ENCODE measurements at regions not wholly inside any gene's neighbourhood (a gene's known extent, or its start where the extent isn't known, plus 50 kb on each side); places are given as distances from the start of the nearest gene placed in this dataset.
A peak's percentile ranks its signal among the peaks of the same experiment; 100 is the strongest.

- no peak overlapping the region for H3K27ac ChIP-seq
- no peaks in the 10 kb centered on the region for H3K27me3 ChIP-seq
- no peak for DNase-seq (ENCODE audit: low read depth in 1 of 2, low spot score in 1 of 2)
- TF ChIP-seq CTCF (IDR thresholded peaks at IDR 0.05; ENCODE audit: low read depth, low read length), result no peak
- no peaks in the 10 kb centered on the region for H3K9me3 ChIP-seq (ENCODE audit: low read depth)
- no peaks in the 10 kb centered on the region for H3K36me3 ChIP-seq
- no peak overlapping the region for H3K4me3 ChIP-seq
- no peaks in the 10 kb centered on the region for H3K4me1 ChIP-seq (ENCODE audit: low read depth)
Measured at GRCh38 chr1:69433073-69433472, 134.6 kb upstream of the LRRC7 start.

- no peak for DNase-seq (ENCODE audit: low read depth in 1 of 2, low spot score in 1 of 2)
- H3K4me1 ChIP-seq (ENCODE audit: low read depth), result no peaks in the 10 kb centered on the region
- TF ChIP-seq CTCF (IDR thresholded peaks at IDR 0.05; ENCODE audit: low read depth, low read length), result no peak
- H3K9me3 ChIP-seq (ENCODE audit: low read depth), result no peaks in the 10 kb centered on the region
- no peak overlapping the region for H3K27ac ChIP-seq
- H3K36me3 ChIP-seq, result no peaks in the 10 kb centered on the region
- H3K4me3 ChIP-seq, result no peak overlapping the region
- H3K27me3 ChIP-seq, result no peaks in the 10 kb centered on the region
Measured at GRCh38 chr1:69436151-69436550, 131.6 kb upstream of the LRRC7 start.

- no peak for TF ChIP-seq CTCF (IDR thresholded peaks at IDR 0.05; ENCODE audit: low read depth, low read length)
- no peaks in the 10 kb centered on the region for H3K4me1 ChIP-seq (ENCODE audit: low read depth)
- no peak for DNase-seq (ENCODE audit: low read depth in 1 of 2, low spot score in 1 of 2)
Measured at GRCh38 chr1:69438056-69438795, 129.5 kb upstream of the LRRC7 start.

GRCh38 chr1:69441496-69441895 is 126.2 kb upstream of the LRRC7 start:
- Histone ChIP-seq H3K4me3 (no peak overlapping the region), H3K9me3 (ENCODE audit: low read depth) (no peaks in the 10 kb centered on the region), H3K27ac (no peak overlapping the region), H3K36me3 (no peaks in the 10 kb centered on the region), H3K4me1 (ENCODE audit: low read depth) (no peaks in the 10 kb centered on the region), H3K27me3 (no peaks in the 10 kb centered on the region)
- DNase-seq (ENCODE audit: low read depth in 1 of 2, low spot score in 1 of 2), result peak in 1 of 2 donors; percentile 21
- no peak for TF ChIP-seq CTCF (IDR thresholded peaks at IDR 0.05; ENCODE audit: low read depth, low read length)

More at GRCh38 chr1:69438056-69438795, 129.5 kb upstream of the LRRC7 start:
- H3K4me3 ChIP-seq, result no peak overlapping the region
- no peaks in the 10 kb centered on the region for H3K36me3 ChIP-seq
- no peaks in the 10 kb centered on the region for H3K9me3 ChIP-seq (ENCODE audit: low read depth)
- no peak overlapping the region for H3K27ac ChIP-seq
- no peaks in the 10 kb centered on the region for H3K27me3 ChIP-seq

- no peaks in the 10 kb centered on the region for H3K27me3 ChIP-seq
- DNase-seq (ENCODE audit: low read depth in 1 of 2, low spot score in 1 of 2), result no peak
- no peak for TF ChIP-seq CTCF (IDR thresholded peaks at IDR 0.05; ENCODE audit: low read depth, low read length)
Measured at GRCh38 chr1:69451196-69451595, 116.5 kb upstream of the LRRC7 start.

More at GRCh38 chr1:69451196-69451595, 116.5 kb upstream of the LRRC7 start:
- H3K4me3 ChIP-seq, result no peak overlapping the region
- no peak overlapping the region for H3K27ac ChIP-seq
- no peaks in the 10 kb centered on the region for H3K36me3 ChIP-seq
- no peaks in the 10 kb centered on the region for H3K9me3 ChIP-seq (ENCODE audit: low read depth)
- no peaks in the 10 kb centered on the region for H3K4me1 ChIP-seq (ENCODE audit: low read depth)

Data from cardiac muscle cell (in vitro differentiated cells and primary cell).